Tibial artery (tissue), 4 donors: ENCODE measurements at regions not wholly inside any gene's neighbourhood (a gene's known extent, or its start where the extent isn't known, plus 50 kb on each side); places are given as distances from the start of the nearest gene placed in this dataset.

Source experiments
- DNase-seq, 2 donors: peaks; one replicate each; pipeline ENCODE4 v3.0.0-alpha.2; 2019
- H3K27ac ChIP-seq, 2 donors: fragments of 200-600 bp; sonication (generic) in 1 of 2; 1 replicate in 1 of 2; 2 replicates in 1 of 2; pipeline ENCODE4 v1.5.1; 2018 to 2019; ENCODE audit warnings: mild to moderate bottlenecking in 1 of 2
- H3K27me3 ChIP-seq, 2 donors: fragments of 200-600 bp; sonication (generic) in 1 of 2; one replicate each; pipeline versions ENCODE4 v1.5.1 to v1.6.0; 2016 to 2019
- H3K36me3 ChIP-seq, 3 donors: fragments of 200-600 bp; sonication (generic) in 2 of 3; one replicate each; pipeline ENCODE4 v1.5.1; 2016 to 2019; ENCODE audit warnings: mild to moderate bottlenecking in 2 of 3
- H3K4me1 ChIP-seq, 4 donors: fragments of 200-600 bp; sonication (generic) in 2 of 4; 1 replicate in 3 of 4; 2 replicates in 1 of 4; pipeline ENCODE4 v1.5.1; 2016 to 2019
- H3K4me3 ChIP-seq, 2 donors: fragments of 200-600 bp; sonication (generic) in 1 of 2; 1 replicate in 1 of 2; 2 replicates in 1 of 2; pipeline ENCODE4 v1.5.1; 2018 to 2019; ENCODE audit warnings: mild to moderate bottlenecking in 2 of 2
- H3K9me3 ChIP-seq, 3 donors: fragments of 200-600 bp; sonication (generic) in 1 of 3; one replicate each; pipeline ENCODE4 v1.5.1; 2016 to 2019
- intact Hi-C: fragments of 100-400 bp; cut with DNase I; formaldehyde crosslinking; loops from one replicate; pipeline ENCODE4 v1.15.0; 2023; ENCODE audit warnings: low total_unique reads
- TF ChIP-seq, protein P1 (sequence below), 2 experiments: fragments of 200-600 bp in 1 of 2; fragments of 450-650 bp in 1 of 2; IDR thresholded peaks; one replicate each; pipeline ENCODE4 v1.5.1; 2017 to 2019; ENCODE audit warnings: antibody characterized with exemption in 2 of 2, mild to moderate bottlenecking in 1 of 2, moderate library complexity in 1 of 2

- no peak for DNase-seq
- no peaks in the 10 kb centered on the region for H3K4me1 ChIP-seq
- intact Hi-C loops: no loop called here
These were observed 399.0 kb upstream of the KLF12 start for GRCh38 chr13:74533226-74533625.

GRCh38 chr13:74530011-74530410 is 395.8 kb upstream of the KLF12 start:
- Histone ChIP-seq H3K27ac (no peak overlapping the region), H3K36me3 (no peaks in the 10 kb centered on the region), H3K27me3 (no peaks in the 10 kb centered on the region), H3K4me3 (no peak overlapping the region), H3K9me3 (no peaks in the 10 kb centered on the region), H3K4me1 (no peaks in the 10 kb centered on the region)
- intact Hi-C loops: no loop called here
- TF ChIP-seq, protein P1, sequence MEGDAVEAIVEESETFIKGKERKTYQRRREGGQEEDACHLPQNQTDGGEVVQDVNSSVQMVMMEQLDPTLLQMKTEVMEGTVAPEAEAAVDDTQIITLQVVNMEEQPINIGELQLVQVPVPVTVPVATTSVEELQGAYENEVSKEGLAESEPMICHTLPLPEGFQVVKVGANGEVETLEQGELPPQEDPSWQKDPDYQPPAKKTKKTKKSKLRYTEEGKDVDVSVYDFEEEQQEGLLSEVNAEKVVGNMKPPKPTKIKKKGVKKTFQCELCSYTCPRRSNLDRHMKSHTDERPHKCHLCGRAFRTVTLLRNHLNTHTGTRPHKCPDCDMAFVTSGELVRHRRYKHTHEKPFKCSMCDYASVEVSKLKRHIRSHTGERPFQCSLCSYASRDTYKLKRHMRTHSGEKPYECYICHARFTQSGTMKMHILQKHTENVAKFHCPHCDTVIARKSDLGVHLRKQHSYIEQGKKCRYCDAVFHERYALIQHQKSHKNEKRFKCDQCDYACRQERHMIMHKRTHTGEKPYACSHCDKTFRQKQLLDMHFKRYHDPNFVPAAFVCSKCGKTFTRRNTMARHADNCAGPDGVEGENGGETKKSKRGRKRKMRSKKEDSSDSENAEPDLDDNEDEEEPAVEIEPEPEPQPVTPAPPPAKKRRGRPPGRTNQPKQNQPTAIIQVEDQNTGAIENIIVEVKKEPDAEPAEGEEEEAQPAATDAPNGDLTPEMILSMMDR (IDR thresholded peaks at IDR 0.05): no peak
- no peak for DNase-seq

More at GRCh38 chr13:74533226-74533625, 399.0 kb upstream of the KLF12 start:
- Histone ChIP-seq H3K27ac (no peak overlapping the region), H3K27me3 (no peaks in the 10 kb centered on the region), H3K36me3 (no peaks in the 10 kb centered on the region), H3K4me3 (no peak overlapping the region), H3K9me3 (no peaks in the 10 kb centered on the region)
- TF ChIP-seq, protein P1 (IDR thresholded peaks at IDR 0.05): no peak

- Histone ChIP-seq H3K27ac (no peak overlapping the region), H3K27me3 (no peaks in the 10 kb centered on the region), H3K36me3 (no peaks in the 10 kb centered on the region), H3K9me3 (no peaks in the 10 kb centered on the region), H3K4me3 (no peak overlapping the region), H3K4me1 (no peaks in the 10 kb centered on the region)
- intact Hi-C loops: no loop called here
- DNase-seq: no peak
- TF ChIP-seq, protein P1 (IDR thresholded peaks at IDR 0.05): no peak
These were observed 394.7 kb upstream of the KLF12 start for GRCh38 chr13:74528734-74529513.

DNA sequence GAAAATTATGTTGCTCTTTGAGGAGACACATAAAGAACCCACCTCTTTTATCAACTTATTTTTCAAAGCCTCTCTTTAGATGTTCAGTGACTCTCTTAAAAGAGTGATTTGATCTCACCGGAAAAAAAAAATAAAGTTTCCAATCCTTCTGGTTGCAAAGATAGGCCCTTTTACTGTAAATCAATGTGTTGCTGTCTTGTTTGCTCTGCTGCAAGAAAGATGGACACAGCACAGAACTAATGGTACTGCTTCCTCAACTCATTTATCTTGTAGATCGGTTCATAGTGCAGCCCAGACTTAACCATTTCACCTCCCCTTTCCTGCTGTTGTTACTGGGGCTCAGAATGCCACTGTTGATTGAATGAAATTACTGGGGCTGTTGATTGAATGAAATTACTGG is 388.9 kb upstream of the KLF12 start:
- H3K27ac ChIP-seq: no peak overlapping the region
- TF ChIP-seq, protein P1 (IDR thresholded peaks at IDR 0.05): no peak
- DNase-seq: no peak
- H3K36me3 ChIP-seq: no peaks in the 10 kb centered on the region
- H3K4me1 ChIP-seq: peaks cover 0 to 8% (median 0%) of the 10 kb centered on the region in 4 donors
- H3K27me3 ChIP-seq: no peaks in the 10 kb centered on the region
- H3K4me3 ChIP-seq: no peak overlapping the region
- intact Hi-C loops: no loop called here
- H3K9me3 ChIP-seq: no peaks in the 10 kb centered on the region

DNA sequence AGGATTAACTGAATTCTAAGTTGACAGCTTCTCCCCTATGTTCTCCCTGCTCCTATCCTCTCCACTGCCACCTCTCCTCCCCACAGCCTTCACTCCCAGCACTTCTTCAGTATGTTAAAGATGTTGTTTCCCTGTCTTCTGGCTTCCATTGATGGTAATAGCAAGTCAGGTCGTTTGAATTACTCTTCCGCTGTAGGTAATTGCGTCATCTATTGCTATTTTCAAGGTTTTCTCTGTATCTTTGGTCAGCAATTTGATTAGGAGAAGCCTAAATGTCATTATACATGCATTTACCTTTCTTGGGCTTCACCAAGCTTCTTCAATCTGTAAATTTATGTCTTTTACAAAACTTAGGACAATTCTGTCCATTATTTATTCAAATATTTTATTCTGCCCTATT is 377.3 kb upstream of the KLF12 start:
- no peak overlapping the region for H3K27ac ChIP-seq
- H3K4me3 ChIP-seq: no peak overlapping the region
- no peaks in the 10 kb centered on the region for H3K36me3 ChIP-seq
- TF ChIP-seq, protein P1 (IDR thresholded peaks at IDR 0.05): no peak
- no peaks in the 10 kb centered on the region for H3K9me3 ChIP-seq
- no peaks in the 10 kb centered on the region for H3K27me3 ChIP-seq
- intact Hi-C loops: no loop called here
- DNase-seq: no peak
- no peaks in the 10 kb centered on the region for H3K4me1 ChIP-seq
